Osteocyte (in vitro differentiated cells): ENCODE measurements at regions not wholly inside any gene's neighbourhood (a gene's known extent, or its start where the extent isn't known, plus 50 kb on each side); places are given as distances from the start of the nearest gene placed in this dataset.

ENCODE experiments used
- DNase-seq: peaks from one replicate; pipeline ENCODE4 v3.0.0; 2021; ENCODE audit warnings: mixed read lengths; ENCODE audit not compliant: unreplicated experiment; ENCODE audit errors: extremely low spot score
- H3K27ac Mint-ChIP-seq: one replicate; pipeline ENCODE4 v1.8.0; 2021; ENCODE audit warnings: mild to moderate bottlenecking, mixed read lengths; ENCODE audit not compliant: unreplicated experiment
- H3K27me3 Mint-ChIP-seq: one replicate; pipeline ENCODE4 v1.8.0; 2021; ENCODE audit warnings: mixed read lengths; ENCODE audit not compliant: unreplicated experiment
- H3K36me3 Mint-ChIP-seq: one replicate; pipeline ENCODE4 v1.8.0; 2021; ENCODE audit warnings: mixed read lengths; ENCODE audit not compliant: unreplicated experiment
- H3K4me1 Mint-ChIP-seq: one replicate; pipeline ENCODE4 v1.8.0; 2021; ENCODE audit warnings: mixed read lengths; ENCODE audit not compliant: unreplicated experiment
- H3K4me3 Mint-ChIP-seq: one replicate; pipeline ENCODE4 v1.8.0; 2021; ENCODE audit warnings: mild to moderate bottlenecking, moderate library complexity, mixed read lengths; ENCODE audit not compliant: unreplicated experiment
- H3K9me3 Mint-ChIP-seq: one replicate; pipeline ENCODE4 v1.8.0; 2021; ENCODE audit warnings: mixed read lengths; ENCODE audit not compliant: unreplicated experiment
- CTCF ChIP-seq: fragments of 200-600 bp; sonication (generic); IDR thresholded peaks from 2 replicates; pipeline ENCODE4 v1.5.0; 2021; ENCODE audit warnings: antibody characterized with exemption, mild to moderate bottlenecking, moderate library complexity

- Mint-ChIP-seq H3K27ac (no peak overlapping the region), H3K4me1 (peaks cover 32% of the 10 kb centered on the region), H3K36me3 (no peaks in the 10 kb centered on the region), H3K27me3 (no peaks in the 10 kb centered on the region), H3K4me3 (no peak overlapping the region), H3K9me3 (no peaks in the 10 kb centered on the region)
- no peak for DNase-seq
- no peak for TF ChIP-seq CTCF
Measured at GRCh38 chr6:19299129-19299528, 538.0 kb upstream of the ID4 start.

- peaks cover 32% of the 10 kb centered on the region for H3K4me1 Mint-ChIP-seq
Measured at GRCh38 chr6:19301980-19302379, 535.2 kb upstream of the ID4 start.

GRCh38 chr6:19303383-19303782, 533.8 kb upstream of the ID4 start:
- Mint-ChIP-seq H3K36me3 (no peaks in the 10 kb centered on the region), H3K4me3 (no peak overlapping the region), H3K27me3 (no peaks in the 10 kb centered on the region), H3K27ac (peak overlapping the region; percentile 77), H3K4me1 (peaks cover 26% of the 10 kb centered on the region), H3K9me3 (no peaks in the 10 kb centered on the region)
- no peak for TF ChIP-seq CTCF
- no peak for DNase-seq

More at GRCh38 chr6:19301980-19302379, 535.2 kb upstream of the ID4 start:
- no peak for DNase-seq
- H3K9me3 Mint-ChIP-seq: no peaks in the 10 kb centered on the region
- H3K36me3 Mint-ChIP-seq: no peaks in the 10 kb centered on the region
- TF ChIP-seq CTCF: no peak
- H3K4me3 Mint-ChIP-seq: no peak overlapping the region
- no peaks in the 10 kb centered on the region for H3K27me3 Mint-ChIP-seq
- no peak overlapping the region for H3K27ac Mint-ChIP-seq

- no peak for DNase-seq
- TF ChIP-seq CTCF: no peak
- Mint-ChIP-seq H3K27ac (no peak overlapping the region), H3K4me1 (peaks cover 12% of the 10 kb centered on the region), H3K9me3 (no peaks in the 10 kb centered on the region), H3K36me3 (no peaks in the 10 kb centered on the region), H3K27me3 (no peaks in the 10 kb centered on the region), H3K4me3 (no peak overlapping the region)
Measured at GRCh38 chr6:19309661-19310060, 527.5 kb upstream of the ID4 start.

- Mint-ChIP-seq H3K4me3 (no peak overlapping the region), H3K9me3 (no peaks in the 10 kb centered on the region), H3K27ac (peak overlapping the region; percentile 20), H3K36me3 (no peaks in the 10 kb centered on the region), H3K27me3 (no peaks in the 10 kb centered on the region), H3K4me1 (peaks cover 12% of the 10 kb centered on the region)
- no peak for TF ChIP-seq CTCF
- DNase-seq: no peak
Measured at GRCh38 chr6:19311786-19312185, 525.4 kb upstream of the ID4 start.
